Thymus (tissue), 11 donors: ENCODE measurements at regions not wholly inside any gene's neighbourhood (a gene's known extent, or its start where the extent isn't known, plus 50 kb on each side); places are given as distances from the start of the nearest gene placed in this dataset.

Experiments used
- DNase-seq, 9 donors: peaks; one replicate each; pipeline ENCODE4 v3.0.0-alpha.2; 2013; ENCODE audit warnings: low spot score in 9 of 9, low read depth in 6 of 9, missing footprints in 1 of 9
- H3K27ac ChIP-seq, 2 donors: one replicate each; pipeline ENCODE4 v1.5.1; 2013; ENCODE audit warnings: control low read depth in 1 of 2, low read depth in 1 of 2, low read length in 1 of 2, mild to moderate bottlenecking in 1 of 2, moderate library complexity in 1 of 2
- H3K27me3 ChIP-seq, 2 donors: one replicate each; pipeline ENCODE4 v1.5.1; 2013; ENCODE audit warnings: low read length in 1 of 2; ENCODE audit not compliant: control insufficient read depth in 2 of 2, insufficient read depth in 1 of 2
- H3K36me3 ChIP-seq, 2 donors: one replicate each; pipeline ENCODE4 v1.5.1; 2013; ENCODE audit warnings: low read length in 1 of 2, mild to moderate bottlenecking in 1 of 2, moderate library complexity in 1 of 2; ENCODE audit not compliant: control insufficient read depth in 2 of 2, insufficient read depth in 2 of 2
- H3K4me1 ChIP-seq, 2 donors: one replicate each; pipeline ENCODE4 v1.5.1; 2013; ENCODE audit warnings: low read length in 2 of 2; ENCODE audit not compliant: control insufficient read depth in 2 of 2, insufficient read depth in 2 of 2
- H3K4me3 ChIP-seq, 2 donors: one replicate each; pipeline ENCODE4 v1.5.1; 2013; ENCODE audit warnings: low read length in 2 of 2, control low read depth in 1 of 2, mild to moderate bottlenecking in 1 of 2
- H3K9me3 ChIP-seq, 2 donors: one replicate each; pipeline ENCODE4 v1.5.1; 2013; ENCODE audit warnings: low read length in 1 of 2, mild to moderate bottlenecking in 1 of 2; ENCODE audit not compliant: control insufficient read depth in 2 of 2, insufficient read depth in 1 of 2
- WGBS: extraction: QIAGEN DNeasy Blood & Tissue Kit; methylation state at CpG from one replicate; pipeline ENCODE4 v1.1.7; 2013; 5-methylcytosine and 5-hydroxymethylcytosine counted together
- donor health status: healthy.

GRCh38 chr4:60846678-60847077 lies 353.4 kb upstream of the ADGRL3 start:
- H3K27me3 ChIP-seq, result no peaks in the 10 kb centered on the region
- H3K9me3 ChIP-seq, result no peaks in the 10 kb centered on the region
- no peak overlapping the region for H3K4me3 ChIP-seq
- DNase-seq, result no peak
- WGBS, result 93% methylated on average over 4 of the region's 4 CpGs
- no peaks in the 10 kb centered on the region for H3K36me3 ChIP-seq
- no peak overlapping the region for H3K27ac ChIP-seq
- no peaks in the 10 kb centered on the region for H3K4me1 ChIP-seq

- no peaks in the 10 kb centered on the region for H3K36me3 ChIP-seq
- no peak overlapping the region for H3K27ac ChIP-seq
- no peaks in the 10 kb centered on the region for H3K9me3 ChIP-seq
- no peaks in the 10 kb centered on the region for H3K27me3 ChIP-seq
- DNase-seq, result no peak
- H3K4me3 ChIP-seq, result no peak overlapping the region
- H3K4me1 ChIP-seq, result no peaks in the 10 kb centered on the region
- 74% methylated on average over 4 of the region's 4 CpGs for WGBS
These were observed 352.5 kb upstream of the ADGRL3 start for GRCh38 chr4:60847614-60848013.

- DNase-seq, result no peak
- H3K27ac ChIP-seq, result no peak overlapping the region
- no peaks in the 10 kb centered on the region for H3K27me3 ChIP-seq
- 90% methylated on average over 6 of the region's 6 CpGs for WGBS
- H3K36me3 ChIP-seq, result no peaks in the 10 kb centered on the region
- no peak overlapping the region for H3K4me3 ChIP-seq
- no peaks in the 10 kb centered on the region for H3K9me3 ChIP-seq
- H3K4me1 ChIP-seq, result no peaks in the 10 kb centered on the region
These were observed 342.9 kb upstream of the ADGRL3 start for GRCh38 chr4:60857130-60857753.

GRCh38 chr4:60863442-60863841 lies 336.7 kb upstream of the ADGRL3 start:
- DNase-seq, result no peak
- no peaks in the 10 kb centered on the region for H3K9me3 ChIP-seq
- no peak overlapping the region for H3K27ac ChIP-seq
- H3K4me3 ChIP-seq, result no peak overlapping the region
- no peaks in the 10 kb centered on the region for H3K27me3 ChIP-seq
- no peaks in the 10 kb centered on the region for H3K36me3 ChIP-seq
- WGBS, result 98% methylated on average over 3 of the region's 3 CpGs
- no peaks in the 10 kb centered on the region for H3K4me1 ChIP-seq

GRCh38 chr4:60865273-60865672 lies 334.9 kb upstream of the ADGRL3 start:
- no peak for DNase-seq
- no peaks in the 10 kb centered on the region for H3K9me3 ChIP-seq
- no peak overlapping the region for H3K27ac ChIP-seq
- no peaks in the 10 kb centered on the region for H3K27me3 ChIP-seq
- 87% methylated on average over 4 of the region's 4 CpGs for WGBS
- no peaks in the 10 kb centered on the region for H3K36me3 ChIP-seq
- H3K4me1 ChIP-seq, result no peaks in the 10 kb centered on the region
- no peak overlapping the region for H3K4me3 ChIP-seq

GRCh38 chr4:60868232-60868960 lies 331.7 kb upstream of the ADGRL3 start:
- H3K27ac ChIP-seq, result no peak overlapping the region
- no peaks in the 10 kb centered on the region for H3K4me1 ChIP-seq
- 89% methylated on average over 3 of the region's 3 CpGs for WGBS
- DNase-seq, result no peak
- H3K4me3 ChIP-seq, result no peak overlapping the region
- H3K27me3 ChIP-seq, result no peaks in the 10 kb centered on the region
- no peaks in the 10 kb centered on the region for H3K36me3 ChIP-seq
- H3K9me3 ChIP-seq, result no peaks in the 10 kb centered on the region

- H3K4me1 ChIP-seq, result no peaks in the 10 kb centered on the region
- WGBS, result 78% methylated on average over 1 of the region's 1 CpG
- no peak for DNase-seq
- no peak overlapping the region for H3K4me3 ChIP-seq
- H3K36me3 ChIP-seq, result no peaks in the 10 kb centered on the region
- H3K27me3 ChIP-seq, result no peaks in the 10 kb centered on the region
- no peak overlapping the region for H3K27ac ChIP-seq
- H3K9me3 ChIP-seq, result no peaks in the 10 kb centered on the region
These were observed 320.9 kb upstream of the ADGRL3 start for GRCh38 chr4:60879135-60879701.

GRCh38 chr4:60884587-60884986 lies 315.5 kb upstream of the ADGRL3 start:
- no peaks in the 10 kb centered on the region for H3K36me3 ChIP-seq
- H3K27me3 ChIP-seq, result no peaks in the 10 kb centered on the region
- no peak overlapping the region for H3K27ac ChIP-seq
- 71% methylated on average over 7 of the region's 7 CpGs for WGBS
- no peak for DNase-seq
- no peaks in the 10 kb centered on the region for H3K9me3 ChIP-seq
- no peak overlapping the region for H3K4me3 ChIP-seq
- H3K4me1 ChIP-seq, result no peaks in the 10 kb centered on the region

- no peaks in the 10 kb centered on the region for H3K4me1 ChIP-seq
- H3K9me3 ChIP-seq, result no peaks in the 10 kb centered on the region
- no peaks in the 10 kb centered on the region for H3K27me3 ChIP-seq
- no peak for DNase-seq
- WGBS, result 88% methylated on average over 2 of the region's 2 CpGs
- no peak overlapping the region for H3K4me3 ChIP-seq
- no peaks in the 10 kb centered on the region for H3K36me3 ChIP-seq
- no peak overlapping the region for H3K27ac ChIP-seq
These were observed 315.1 kb upstream of the ADGRL3 start for GRCh38 chr4:60885011-60885410.
